ENCODE measurements at regions not wholly inside any gene's neighbourhood (a gene's known extent, or its start where the extent isn't known, plus 50 kb on each side); places are given as distances from the start of the nearest gene placed in this dataset.

DNA sequence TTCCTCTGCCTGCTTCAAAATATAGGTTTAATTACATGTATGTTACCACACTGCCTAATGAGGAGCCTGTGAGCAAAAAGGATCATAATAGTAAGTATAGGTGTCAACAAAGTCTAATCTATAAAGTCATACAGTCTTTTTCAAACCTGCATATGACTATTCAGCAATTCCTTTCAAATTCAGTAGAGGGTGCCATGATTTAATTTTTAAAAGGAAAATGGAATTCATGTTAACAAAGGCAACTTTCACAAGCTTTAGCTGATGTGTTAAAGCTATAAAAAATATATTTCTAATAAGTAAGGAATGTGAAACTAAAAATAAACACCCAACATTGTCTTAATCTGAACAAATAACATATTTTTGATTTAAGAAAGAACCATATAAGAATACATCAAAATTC, 52.1 kb downstream of the MPP7 start:
- Mint-ChIP-seq H3K4me1 (ENCODE audit: low read depth in 2 of 2) (peaks cover 8 to 10% of the 10 kb centered on the region in 2 donors), H3K27me3 (no peaks in the 10 kb centered on the region), H3K4me3 (no peak overlapping the region), H3K27ac (no peak overlapping the region), H3K36me3 (peaks cover under 1% of the 10 kb centered on the region), H3K9me3 (no peaks in the 10 kb centered on the region)
- ATAC-seq = no peak
- no peak for DNase-seq (ENCODE audit: low spot score)

DNA sequence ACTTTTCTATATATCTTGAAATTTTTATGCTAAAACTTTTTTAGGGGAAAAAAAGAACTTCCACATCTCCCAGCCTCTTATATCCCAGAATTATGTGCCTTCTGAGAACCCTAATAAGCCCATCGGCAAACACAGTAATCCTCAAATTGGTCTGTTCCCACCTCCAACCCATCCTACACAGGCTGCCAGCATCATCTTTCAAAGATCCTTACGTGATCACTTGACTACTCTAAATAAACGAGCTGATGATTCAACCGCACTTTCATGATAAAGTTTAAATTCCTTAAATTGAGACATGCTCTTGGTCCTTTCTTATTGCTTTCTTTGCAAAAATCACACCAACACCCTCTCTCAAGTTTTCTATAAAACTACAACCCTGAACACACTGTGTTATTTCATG, 52.5 kb downstream of the MPP7 start:
- H3K27ac Mint-ChIP-seq = no peak overlapping the region
- no peak for DNase-seq (ENCODE audit: low spot score)
- no peaks in the 10 kb centered on the region for H3K9me3 Mint-ChIP-seq
- no peak for ATAC-seq
- no peak overlapping the region for H3K4me3 Mint-ChIP-seq
- peaks cover 4% of the 10 kb centered on the region for H3K36me3 Mint-ChIP-seq
- H3K4me1 Mint-ChIP-seq (ENCODE audit: low read depth in 2 of 2) = peaks cover 8 to 10% of the 10 kb centered on the region in 2 donors
- no peaks in the 10 kb centered on the region for H3K27me3 Mint-ChIP-seq

DNA sequence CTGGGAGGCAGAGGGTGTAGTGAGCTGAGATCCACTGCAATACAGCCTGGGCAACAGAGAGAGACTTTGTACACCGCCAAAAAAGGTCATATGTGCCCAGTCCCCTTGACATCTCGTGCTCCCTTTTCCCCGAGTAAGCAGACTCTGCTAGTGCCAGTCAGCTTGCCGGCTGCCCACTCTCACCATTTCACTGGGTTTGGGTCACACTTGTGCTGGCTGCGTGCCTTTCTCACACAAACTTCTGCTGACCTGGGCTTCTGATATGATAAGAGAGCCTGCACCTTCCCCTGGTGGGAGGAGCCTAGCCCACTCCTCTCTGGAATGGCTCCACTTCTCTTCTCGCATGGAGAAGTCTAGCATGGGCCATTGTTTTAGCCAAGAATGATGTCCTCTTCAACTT, 53.4 kb downstream of the MPP7 start:
- Mint-ChIP-seq H3K27me3 (no peaks in the 10 kb centered on the region), H3K36me3 (peaks cover 4% of the 10 kb centered on the region), H3K4me1 (ENCODE audit: low read depth in 2 of 2) (peaks cover 7 to 10% of the 10 kb centered on the region in 2 donors), H3K27ac (no peak overlapping the region), H3K4me3 (no peak overlapping the region), H3K9me3 (no peaks in the 10 kb centered on the region)
- DNase-seq (ENCODE audit: low spot score) (no peak), ATAC-seq (no peak)

GRCh38 chr10:28248092-28248491, 54.8 kb downstream of the MPP7 start:
- no peak overlapping the region for H3K27ac Mint-ChIP-seq
- DNase-seq (ENCODE audit: low spot score) = no peak
- ATAC-seq = peak in 1 of 2 donors; percentile 60

DNA sequence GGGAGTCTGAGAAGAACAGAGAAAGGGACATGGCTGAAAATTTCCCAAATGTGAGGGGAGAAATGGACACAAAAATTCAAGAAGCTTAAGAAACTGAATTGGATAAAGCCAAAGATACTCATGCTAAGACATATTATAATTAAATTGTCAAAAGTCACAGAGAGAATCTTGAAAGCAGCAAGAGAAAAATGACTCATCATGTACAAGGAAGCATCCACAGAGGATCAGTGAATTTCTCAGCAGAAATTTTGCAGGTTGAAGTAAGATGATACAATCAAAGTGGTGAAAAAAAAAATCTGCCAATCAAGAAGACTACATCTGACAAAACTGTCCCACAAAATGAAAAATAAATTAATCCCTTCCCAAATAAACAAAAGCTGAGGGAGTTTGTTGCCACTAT, 56.8 kb downstream of the MPP7 start:
- ATAC-seq (no peak), DNase-seq (ENCODE audit: low spot score) (no peak)
- Mint-ChIP-seq H3K27me3 (no peaks in the 10 kb centered on the region), H3K4me3 (no peak overlapping the region), H3K9me3 (no peaks in the 10 kb centered on the region), H3K4me1 (ENCODE audit: low read depth in 2 of 2) (peaks cover 9 to 15% of the 10 kb centered on the region in 2 donors), H3K27ac (no peak overlapping the region), H3K36me3 (peaks cover 4% of the 10 kb centered on the region)

More at GRCh38 chr10:28248092-28248491, 54.8 kb downstream of the MPP7 start:
- H3K36me3 Mint-ChIP-seq = peaks cover 4% of the 10 kb centered on the region
- H3K9me3 Mint-ChIP-seq = no peaks in the 10 kb centered on the region
- no peaks in the 10 kb centered on the region for H3K27me3 Mint-ChIP-seq
- H3K4me1 Mint-ChIP-seq (ENCODE audit: low read depth in 2 of 2) = peaks cover 5 to 10% of the 10 kb centered on the region in 2 donors
- no peak overlapping the region for H3K4me3 Mint-ChIP-seq

GRCh38 chr10:28243923-28244322, 58.9 kb downstream of the MPP7 start:
- H3K27ac Mint-ChIP-seq = no peak overlapping the region
- no peaks in the 10 kb centered on the region for H3K27me3 Mint-ChIP-seq
- peaks cover 4% of the 10 kb centered on the region for H3K36me3 Mint-ChIP-seq
- no peak overlapping the region for H3K4me3 Mint-ChIP-seq
- DNase-seq (ENCODE audit: low spot score) = no peak
- ATAC-seq = no peak
- H3K4me1 Mint-ChIP-seq (ENCODE audit: low read depth in 2 of 2) = peaks cover 9 to 15% of the 10 kb centered on the region in 2 donors
- no peaks in the 10 kb centered on the region for H3K9me3 Mint-ChIP-seq

GRCh38 chr10:28242555-28243204, 60.2 kb downstream of the MPP7 start:
- peaks cover 4% of the 10 kb centered on the region for H3K36me3 Mint-ChIP-seq
- peaks cover 4 to 6% of the 10 kb centered on the region in 2 donors for H3K4me1 Mint-ChIP-seq (ENCODE audit: low read depth in 2 of 2)
- peak overlapping the region in 1 of 2 donors; percentile 51 for H3K27ac Mint-ChIP-seq
- H3K4me3 Mint-ChIP-seq = no peak overlapping the region
- ATAC-seq (no peak), DNase-seq (ENCODE audit: low spot score) (no peak)
- H3K9me3 Mint-ChIP-seq = no peaks in the 10 kb centered on the region
- no peaks in the 10 kb centered on the region for H3K27me3 Mint-ChIP-seq

GRCh38 chr10:28241741-28242399, 61.0 kb downstream of the MPP7 start:
- Mint-ChIP-seq H3K9me3 (no peaks in the 10 kb centered on the region), H3K4me3 (no peak overlapping the region), H3K27ac (no peak overlapping the region), H3K4me1 (ENCODE audit: low read depth in 2 of 2) (peaks cover 4 to 6% of the 10 kb centered on the region in 2 donors), H3K36me3 (peaks cover 4% of the 10 kb centered on the region), H3K27me3 (no peaks in the 10 kb centered on the region)
- peak in 1 of 2 donors; percentile 64 for ATAC-seq
- DNase-seq (ENCODE audit: low spot score) = no peak

- no peak overlapping the region for H3K27ac Mint-ChIP-seq
- ATAC-seq (no peak), DNase-seq (ENCODE audit: low spot score) (no peak)
- no peaks in the 10 kb centered on the region for H3K9me3 Mint-ChIP-seq
- H3K4me3 Mint-ChIP-seq = no peak overlapping the region
- H3K4me1 Mint-ChIP-seq (ENCODE audit: low read depth in 2 of 2) = peaks cover 4 to 6% of the 10 kb centered on the region in 2 donors
- no peaks in the 10 kb centered on the region for H3K27me3 Mint-ChIP-seq
- H3K36me3 Mint-ChIP-seq = no peaks in the 10 kb centered on the region
These were observed 62.5 kb downstream of the MPP7 start for GRCh38 chr10:28240400-28240799.

GRCh38 chr10:28236591-28236990, 66.3 kb downstream of the MPP7 start:
- Mint-ChIP-seq H3K27me3 (no peaks in the 10 kb centered on the region), H3K27ac (no peak overlapping the region), H3K9me3 (no peaks in the 10 kb centered on the region), H3K4me3 (no peak overlapping the region), H3K4me1 (ENCODE audit: low read depth in 2 of 2) (peaks cover 0 to 3% of the 10 kb centered on the region in 2 donors), H3K36me3 (no peaks in the 10 kb centered on the region)
- ATAC-seq = no peak
- no peak for DNase-seq (ENCODE audit: low spot score)

- peaks cover 14% of the 10 kb centered on the region in 2 donors for H3K4me1 Mint-ChIP-seq (ENCODE audit: low read depth in 2 of 2)
- DNase-seq (ENCODE audit: low spot score) = no peak
These were observed 82.1 kb downstream of the MPP7 start for GRCh38 chr10:28220811-28221210.

DNA sequence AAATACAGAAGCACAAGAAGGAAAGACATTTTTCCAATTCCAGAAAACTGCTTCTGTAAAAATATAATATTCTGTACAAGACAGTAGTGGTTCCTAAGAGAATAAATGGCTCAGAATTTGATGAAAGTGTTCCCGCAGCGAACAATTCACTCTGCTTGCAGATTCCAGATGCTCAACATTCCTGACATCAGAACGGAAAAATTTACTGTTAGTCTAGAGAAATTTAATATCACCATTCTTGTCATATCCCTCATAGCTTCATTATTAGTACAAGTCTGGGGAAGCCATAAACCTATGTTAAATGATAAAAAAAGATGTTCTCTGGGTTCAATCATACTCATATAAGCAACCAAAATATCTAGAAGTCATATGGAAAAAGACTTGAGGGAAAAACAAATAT, 83.6 kb downstream of the MPP7 start:
- no peak for DNase-seq (ENCODE audit: low spot score)
- ATAC-seq = no peak
- H3K36me3 Mint-ChIP-seq = no peaks in the 10 kb centered on the region
- H3K27ac Mint-ChIP-seq = no peak overlapping the region
- peaks cover 14 to 17% of the 10 kb centered on the region in 2 donors for H3K4me1 Mint-ChIP-seq (ENCODE audit: low read depth in 2 of 2)
- no peak overlapping the region for H3K4me3 Mint-ChIP-seq
- H3K9me3 Mint-ChIP-seq = no peaks in the 10 kb centered on the region
- no peaks in the 10 kb centered on the region for H3K27me3 Mint-ChIP-seq

More at GRCh38 chr10:28220811-28221210, 82.1 kb downstream of the MPP7 start:
- ATAC-seq = no peak
- Mint-ChIP-seq H3K4me3 (no peak overlapping the region), H3K27me3 (no peaks in the 10 kb centered on the region), H3K9me3 (no peaks in the 10 kb centered on the region), H3K36me3 (no peaks in the 10 kb centered on the region), H3K27ac (no peak overlapping the region)

DNA sequence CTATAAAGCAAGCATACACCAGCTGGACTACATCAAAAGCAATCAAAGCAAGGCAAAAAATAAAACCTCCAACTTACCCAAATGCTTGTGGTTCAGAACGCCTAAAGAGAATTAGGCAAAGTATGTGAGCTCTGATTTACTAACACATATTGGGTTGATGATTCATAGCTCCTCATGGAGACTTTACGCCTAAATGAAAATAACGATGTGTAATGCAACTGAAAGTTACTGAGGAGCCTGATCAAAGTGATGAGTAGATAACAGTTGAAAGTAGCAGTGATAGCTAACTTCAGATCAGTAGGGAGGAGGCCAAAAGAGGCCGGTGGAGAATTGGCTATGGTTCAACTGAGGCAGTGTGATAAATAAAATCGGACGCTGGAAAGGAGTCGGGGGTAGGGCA, 85.0 kb downstream of the MPP7 start:
- no peak overlapping the region for H3K4me3 Mint-ChIP-seq
- ATAC-seq (no peak), DNase-seq (ENCODE audit: low spot score) (no peak)
- no peaks in the 10 kb centered on the region for H3K36me3 Mint-ChIP-seq
- no peaks in the 10 kb centered on the region for H3K9me3 Mint-ChIP-seq
- no peaks in the 10 kb centered on the region for H3K27me3 Mint-ChIP-seq
- peaks cover 14 to 22% of the 10 kb centered on the region in 2 donors for H3K4me1 Mint-ChIP-seq (ENCODE audit: low read depth in 2 of 2)
- H3K27ac Mint-ChIP-seq = no peak overlapping the region

GRCh38 chr10:28215930-28216329, 86.9 kb downstream of the MPP7 start:
- no peak for DNase-seq (ENCODE audit: low spot score)
- ATAC-seq = no peak
- H3K36me3 Mint-ChIP-seq = no peaks in the 10 kb centered on the region
- peaks cover 14 to 22% of the 10 kb centered on the region in 2 donors for H3K4me1 Mint-ChIP-seq (ENCODE audit: low read depth in 2 of 2)
- H3K27ac Mint-ChIP-seq = no peak overlapping the region
- no peaks in the 10 kb centered on the region for H3K27me3 Mint-ChIP-seq
- H3K4me3 Mint-ChIP-seq = no peak overlapping the region
- no peaks in the 10 kb centered on the region for H3K9me3 Mint-ChIP-seq

Data from natural killer cell treated with Interleukin-12 subunit alpha and Interleukin-12 subunit beta and Interleukin-15 and Interleukin-18, amount 100 ng/mL, for 72 hours (primary cell).